Bronchial epithelial cell (primary cell): ENCODE measurements at regions not wholly inside any gene's neighbourhood (a gene's known extent, or its start where the extent isn't known, plus 50 kb on each side); places are given as distances from the start of the nearest gene placed in this dataset.

ENCODE experiments used
- DNase-seq: peaks from one replicate; pipeline ENCODE4 v3.0.0-alpha.2; 2010; ENCODE audit warnings: low read depth
- FAIRE-seq: peaks from 2 replicates; lab custom pipeline; 2011; peaks lifted over from hg19 to GRCh38; lab: Jason Lieb, UNC
- H3K27me3 ChIP-seq: 2 replicates; pipeline ENCODE4 v1.5.1; 2011; ENCODE audit warnings: low read length; ENCODE audit not compliant: control insufficient read depth, insufficient read depth
- H3K36me3 ChIP-seq: 2 replicates; pipeline ENCODE4 v1.5.1; 2011; ENCODE audit warnings: low read length; ENCODE audit not compliant: control insufficient read depth, insufficient read depth
- H3K4me3 ChIP-seq: 2 replicates; pipeline ENCODE4 v1.5.1; 2011; ENCODE audit warnings: mild to moderate bottlenecking, low read depth, low read length, control low read depth
- CTCF ChIP-seq: IDR thresholded peaks from 2 replicates; pipeline ENCODE4 v1.5.1; 2011; ENCODE audit warnings: mild to moderate bottlenecking, moderate library complexity, low read length, control low read depth, inconsistent platforms; ENCODE audit not compliant: insufficient read depth, severe bottlenecking

GRCh38 chr5:8493176-8493575 is 624.2 kb downstream of the MTRR start:
- DNase-seq = no peak
- FAIRE-seq = no peak
- TF ChIP-seq CTCF = no peak

GRCh38 chr5:8500426-8500825 is 631.5 kb downstream of the MTRR start:
- Histone ChIP-seq H3K27me3 (no peaks in the 10 kb centered on the region), H3K4me3 (no peak overlapping the region), H3K36me3 (no peaks in the 10 kb centered on the region)
- DNase-seq (no peak), FAIRE-seq (no peak)
- no peak for TF ChIP-seq CTCF

More at GRCh38 chr5:8493176-8493575, 624.2 kb downstream of the MTRR start:
- no peak overlapping the region for H3K4me3 ChIP-seq
- no peaks in the 10 kb centered on the region for H3K27me3 ChIP-seq
- H3K36me3 ChIP-seq = no peaks in the 10 kb centered on the region

GRCh38 chr5:8505196-8505595 is 636.2 kb downstream of the MTRR start:
- no peak overlapping the region for H3K4me3 ChIP-seq
- no peak for TF ChIP-seq CTCF
- FAIRE-seq = no peak
- no peaks in the 10 kb centered on the region for H3K27me3 ChIP-seq
- DNase-seq = no peak
- no peaks in the 10 kb centered on the region for H3K36me3 ChIP-seq

GRCh38 chr5:8508231-8508630 is 639.3 kb downstream of the MTRR start:
- FAIRE-seq = no peak
- no peaks in the 10 kb centered on the region for H3K27me3 ChIP-seq
- no peak for TF ChIP-seq CTCF
- DNase-seq = no peak
- H3K36me3 ChIP-seq = no peaks in the 10 kb centered on the region
- no peak overlapping the region for H3K4me3 ChIP-seq

- Histone ChIP-seq H3K4me3 (no peak overlapping the region), H3K27me3 (no peaks in the 10 kb centered on the region), H3K36me3 (no peaks in the 10 kb centered on the region)
- FAIRE-seq = no peak
- no peak for TF ChIP-seq CTCF
- no peak for DNase-seq
Measured at GRCh38 chr5:8516356-8516755, 647.4 kb downstream of the MTRR start.

GRCh38 chr5:8517456-8517855 is 648.5 kb downstream of the MTRR start:
- no peak for FAIRE-seq
- no peak overlapping the region for H3K4me3 ChIP-seq

More at GRCh38 chr5:8517456-8517855, 648.5 kb downstream of the MTRR start:
- TF ChIP-seq CTCF = no peak
- Histone ChIP-seq H3K36me3 (no peaks in the 10 kb centered on the region), H3K27me3 (no peaks in the 10 kb centered on the region)
- peak; percentile 2 for DNase-seq
